Stimulated activated CD4-positive, alpha-beta T cell treated with anti-CD3 and anti-CD28 coated beads, Interleukin-4, amount 100 ng/mL, for 4 hours (primary cell): ENCODE measurements at regions not wholly inside any gene's neighbourhood (a gene's known extent, or its start where the extent isn't known, plus 50 kb on each side); places are given as distances from the start of the nearest gene placed in this dataset.
"Not testable (repeated sequence)": the region's sequence is repeated elsewhere in the genome, so short reads cannot be mapped to it uniquely, and the experiment has no call there.

Experiments used
- DNase-seq, 2 experiments: peaks; one replicate each; pipeline ENCODE4 v3.0.0-alpha.2; 2020

DNA sequence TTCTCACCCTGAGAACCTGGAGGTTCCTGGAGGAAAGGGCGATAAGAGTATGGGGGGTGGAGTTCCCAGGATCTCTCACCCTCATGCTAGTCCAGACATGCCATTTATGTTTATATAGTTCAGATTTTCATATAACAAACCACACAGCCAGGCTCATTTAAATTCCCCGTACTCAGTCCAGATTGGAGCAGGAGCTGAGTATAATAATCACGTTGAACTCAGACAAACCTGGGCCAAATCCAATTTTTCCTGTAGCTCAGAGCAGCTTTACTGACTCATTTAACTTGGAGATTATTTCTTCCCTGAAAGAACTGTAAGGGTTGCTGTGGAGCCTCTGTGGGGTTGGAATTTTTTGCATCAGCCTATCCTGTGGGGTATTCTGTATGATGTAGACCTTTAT is 660.8 kb downstream of the TMEM121 start:
- DNase-seq: no peak

DNA sequence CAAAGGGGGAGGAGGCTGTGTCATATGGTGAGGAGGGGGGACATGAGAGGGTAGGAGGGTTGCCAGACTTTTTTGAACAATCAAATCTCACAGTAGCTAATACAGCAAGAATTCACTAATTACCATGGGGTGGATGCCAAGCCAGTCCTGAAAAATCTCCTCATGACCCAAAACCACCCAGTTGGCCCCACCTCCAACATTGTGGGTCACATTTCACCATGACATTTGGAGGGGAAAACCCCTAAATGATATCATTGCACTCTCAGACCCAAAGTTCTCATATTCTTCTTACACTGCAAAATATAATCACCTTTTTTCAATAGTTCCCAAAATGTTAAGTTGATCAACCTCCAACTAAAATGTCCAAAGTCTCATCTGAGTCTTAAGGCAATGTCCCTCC is 666.3 kb downstream of the TMEM121 start:
- not testable (repeated sequence) for DNase-seq

DNA sequence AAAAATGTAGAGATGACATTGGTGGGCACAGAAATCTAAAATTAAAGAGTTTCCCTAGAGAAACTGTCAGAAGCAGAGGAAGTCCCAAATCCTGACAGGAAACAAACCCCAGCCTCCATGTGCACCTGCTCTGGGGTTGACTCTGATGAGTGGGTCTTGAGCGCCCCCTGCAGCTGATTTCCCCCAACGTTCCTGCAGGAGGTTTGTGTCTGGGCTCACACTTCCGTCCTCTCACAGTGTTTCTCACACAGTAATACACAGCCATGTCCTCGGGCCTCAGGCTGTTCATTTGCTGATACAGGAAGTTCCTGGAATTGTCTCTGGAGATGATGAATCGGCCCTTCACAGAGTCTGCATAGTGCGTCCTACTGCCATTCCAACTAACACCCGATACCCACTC is 670.1 kb downstream of the TMEM121 start:
- DNase-seq: peak; percentile 45 to 64

DNA sequence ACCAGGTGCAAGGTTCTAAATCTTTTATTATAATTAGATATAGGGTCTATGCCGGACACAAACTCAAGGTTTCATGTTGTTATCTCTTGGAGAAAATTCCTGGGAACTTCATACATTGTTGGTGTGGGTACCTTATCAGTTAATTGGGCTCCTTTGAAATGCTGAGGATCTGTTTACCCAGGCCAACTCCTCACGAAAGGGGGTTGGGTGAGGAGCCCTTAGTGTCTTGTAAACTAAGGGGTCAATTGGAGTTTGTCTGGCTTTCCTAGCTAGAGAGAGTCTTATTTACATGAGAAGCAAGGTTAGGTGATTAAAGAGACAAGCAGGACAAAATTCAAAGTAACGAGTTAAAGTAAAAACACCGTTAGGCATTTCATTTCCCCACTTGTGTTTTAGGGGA is 670.9 kb downstream of the TMEM121 start:
- not testable (repeated sequence) for DNase-seq

- no peak for DNase-seq
These were observed 672.7 kb downstream of the TMEM121 start for GRCh38 chr14:106199097-106199496.

DNA sequence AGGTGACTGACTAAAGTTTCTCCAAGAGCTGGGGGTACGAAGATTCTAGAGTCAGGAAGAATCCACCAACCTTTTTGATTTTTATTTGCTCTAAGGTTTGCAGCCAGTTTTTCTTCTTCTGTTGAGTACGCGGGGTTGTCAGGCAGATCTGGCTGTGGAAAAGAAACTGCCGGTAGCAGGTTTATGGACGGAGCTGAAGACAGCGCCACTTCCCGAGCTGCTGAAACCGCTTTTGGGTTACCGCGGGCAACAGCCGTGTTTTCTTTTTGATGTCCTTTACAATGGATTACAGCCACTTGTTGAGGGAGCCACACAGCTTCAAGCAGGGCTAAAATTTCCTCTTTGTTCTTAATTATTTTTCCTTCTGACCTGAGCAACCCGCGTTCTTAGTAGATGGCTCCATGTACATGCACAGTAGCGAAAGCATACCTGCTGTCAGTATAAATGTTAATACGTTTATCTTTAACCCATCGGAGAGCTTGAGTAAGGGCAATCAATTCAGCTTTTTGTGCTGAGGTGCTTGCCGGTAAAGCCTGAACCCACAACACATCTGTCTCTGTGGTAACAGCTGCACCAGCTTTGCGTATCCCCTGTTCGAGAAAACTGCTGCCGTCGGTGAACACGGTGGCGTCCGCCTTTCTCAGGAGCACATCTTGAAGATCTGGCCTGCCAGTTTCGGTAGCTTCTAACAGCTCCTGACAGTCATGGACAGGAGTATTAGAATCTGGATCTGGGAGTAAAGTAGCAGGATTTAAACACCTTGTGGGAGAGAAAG is 674.3 kb downstream of the TMEM121 start:
- DNase-seq: no peak

GRCh38 chr14:106201376-106201775 is 675.0 kb downstream of the TMEM121 start:
- DNase-seq: no peak

GRCh38 chr14:106203438-106203837 is 677.1 kb downstream of the TMEM121 start:
- DNase-seq: no peak

DNA sequence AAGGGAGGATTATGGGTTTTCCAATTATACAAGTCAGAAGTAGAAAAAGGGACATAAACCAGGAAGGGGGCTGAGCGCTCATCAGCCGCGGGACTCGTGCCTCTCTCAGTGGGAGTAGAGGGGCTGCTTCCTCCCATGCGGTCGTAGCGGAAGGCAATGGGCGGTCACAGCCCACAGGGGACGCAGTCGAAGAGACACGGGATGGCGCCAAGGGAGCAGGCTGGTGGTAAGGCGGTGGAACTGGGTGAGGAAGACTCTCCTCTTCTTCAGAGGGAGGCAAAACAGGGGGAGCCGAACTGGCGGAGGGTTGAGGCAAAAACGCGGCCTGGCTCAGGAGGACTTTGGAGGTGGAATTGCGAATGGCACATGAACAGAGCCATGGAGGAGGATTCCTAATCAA is 677.7 kb downstream of the TMEM121 start:
- no peak for DNase-seq

DNA sequence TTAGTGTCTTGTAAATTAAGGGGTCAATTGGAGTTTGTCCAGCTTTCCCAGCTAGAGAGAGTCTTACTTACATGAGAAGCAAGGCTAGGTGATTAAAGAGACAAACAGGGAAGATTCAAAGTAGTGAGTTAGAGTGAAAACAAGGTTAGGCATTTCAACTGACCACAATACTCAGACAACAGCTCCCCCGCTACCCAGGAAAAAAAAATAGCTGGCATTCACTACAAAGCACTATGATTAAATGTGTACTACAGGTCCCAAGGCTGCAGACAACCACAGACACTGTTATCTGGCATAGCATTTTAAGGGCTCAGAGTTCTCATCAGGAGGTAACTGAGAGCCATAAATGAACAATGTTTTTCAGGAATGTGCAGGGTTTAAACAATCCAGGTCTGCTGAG is 680.9 kb downstream of the TMEM121 start:
- no peak for DNase-seq

- no peak for DNase-seq
These were observed 682.4 kb downstream of the TMEM121 start for GRCh38 chr14:106208794-106209193.

DNA sequence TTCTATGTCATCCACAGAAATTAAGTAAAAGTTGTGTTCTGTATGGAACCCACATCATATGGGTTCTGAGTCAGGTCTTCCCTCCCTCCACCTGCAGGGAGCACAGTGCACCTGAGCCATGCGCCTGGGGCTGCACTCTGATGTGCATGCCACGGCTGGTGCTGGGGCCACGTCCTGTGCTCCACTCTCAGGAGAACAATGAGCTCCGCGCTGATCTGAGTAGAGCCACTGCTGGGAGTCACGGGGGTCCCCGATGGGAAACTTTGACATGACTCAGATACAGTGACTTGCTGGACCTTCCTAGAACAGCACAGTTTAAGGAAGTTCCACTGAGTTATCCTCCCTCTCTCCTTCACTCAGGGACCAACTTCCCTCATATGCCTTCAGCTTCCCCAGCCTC is 683.4 kb downstream of the TMEM121 start:
- peak; percentile 12 to 48 for DNase-seq

- DNase-seq: peak in 1 of 2 experiments; percentile 15
These were observed 684.3 kb downstream of the TMEM121 start for GRCh38 chr14:106210650-106211049.

- DNase-seq: no peak
These were observed 685.0 kb downstream of the TMEM121 start for GRCh38 chr14:106211334-106211900.

GRCh38 chr14:106215229-106215628 is 688.8 kb downstream of the TMEM121 start:
- DNase-seq: no peak

DNA sequence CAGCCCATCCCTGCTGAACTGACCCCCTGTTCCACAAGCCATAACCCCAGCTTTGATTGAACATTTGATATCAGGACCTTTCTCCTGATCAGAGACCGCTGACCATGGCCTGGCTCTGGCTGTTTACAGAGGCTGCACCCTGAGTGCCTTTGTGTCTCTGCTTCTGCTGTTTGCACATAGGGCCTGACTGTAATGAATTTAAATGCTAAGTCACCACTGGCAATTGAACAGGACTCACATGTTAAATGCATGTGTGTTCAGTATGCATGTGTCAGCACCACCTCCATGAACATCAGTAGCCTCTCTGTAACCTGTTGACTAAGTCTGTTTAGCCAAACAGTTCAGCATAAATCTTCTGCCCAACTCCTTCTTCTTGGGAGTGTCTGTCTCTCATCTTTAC is 690.3 kb downstream of the TMEM121 start:
- no peak for DNase-seq

DNA sequence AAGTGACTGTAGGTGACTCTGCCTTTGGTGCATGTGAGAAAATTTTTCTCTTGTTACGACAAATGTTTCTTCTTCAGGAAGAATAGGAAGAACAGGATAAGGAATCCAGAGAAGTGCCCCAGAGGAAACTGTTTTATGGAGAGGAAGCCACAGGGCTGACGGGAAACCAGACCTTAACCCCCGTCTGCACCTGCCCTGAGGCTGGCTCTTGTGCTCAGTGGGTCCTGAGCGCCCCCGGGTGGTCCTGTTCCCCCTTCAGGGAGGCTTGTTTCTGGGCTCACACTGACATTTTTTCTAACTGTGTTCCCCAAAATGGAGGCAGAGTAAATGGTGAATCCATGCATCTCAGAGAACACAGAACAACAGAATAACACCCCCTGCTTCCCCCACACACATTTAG is 691.8 kb downstream of the TMEM121 start:
- DNase-seq: no peak

DNA sequence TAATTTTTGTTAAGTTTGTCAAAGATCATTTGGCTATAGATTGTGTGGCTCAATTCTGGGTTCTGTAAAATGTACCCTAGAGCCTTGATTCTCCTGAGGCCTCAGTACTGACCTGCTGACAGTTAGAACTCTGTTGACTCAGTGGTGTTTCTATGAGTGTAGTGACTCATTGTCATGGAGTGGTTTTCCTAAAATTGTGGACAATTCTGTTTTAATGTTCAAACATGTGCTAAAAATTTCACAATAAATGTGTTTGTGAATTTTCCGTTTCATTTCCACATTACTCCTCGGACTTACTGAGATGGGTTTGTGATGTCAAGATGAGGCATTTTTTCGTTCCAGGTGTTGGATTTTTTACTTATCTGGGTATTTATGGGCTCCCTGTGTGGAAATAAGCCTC is 695.9 kb downstream of the TMEM121 start:
- no peak for DNase-seq

DNA sequence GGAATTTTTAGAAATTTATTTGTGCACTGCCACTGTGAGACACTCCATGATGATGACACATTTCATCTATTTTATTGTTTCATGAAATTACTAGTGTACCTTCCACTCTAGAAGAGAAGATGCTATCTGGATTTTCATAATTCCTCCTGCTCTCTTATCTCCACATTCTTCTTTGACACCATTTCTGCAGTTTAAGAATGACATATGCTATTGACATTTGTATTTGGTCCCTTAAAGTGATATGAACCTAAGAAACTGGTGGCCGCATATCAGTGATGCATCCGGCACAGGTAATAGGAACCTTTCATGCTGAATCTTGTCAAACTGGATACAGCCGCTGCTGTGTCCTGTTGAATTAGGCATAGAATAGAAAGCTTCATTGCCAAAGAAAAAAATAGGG is 696.3 kb downstream of the TMEM121 start:
- no peak for DNase-seq

- DNase-seq: no peak
These were observed 701.4 kb downstream of the TMEM121 start for GRCh38 chr14:106227793-106228192.

DNA sequence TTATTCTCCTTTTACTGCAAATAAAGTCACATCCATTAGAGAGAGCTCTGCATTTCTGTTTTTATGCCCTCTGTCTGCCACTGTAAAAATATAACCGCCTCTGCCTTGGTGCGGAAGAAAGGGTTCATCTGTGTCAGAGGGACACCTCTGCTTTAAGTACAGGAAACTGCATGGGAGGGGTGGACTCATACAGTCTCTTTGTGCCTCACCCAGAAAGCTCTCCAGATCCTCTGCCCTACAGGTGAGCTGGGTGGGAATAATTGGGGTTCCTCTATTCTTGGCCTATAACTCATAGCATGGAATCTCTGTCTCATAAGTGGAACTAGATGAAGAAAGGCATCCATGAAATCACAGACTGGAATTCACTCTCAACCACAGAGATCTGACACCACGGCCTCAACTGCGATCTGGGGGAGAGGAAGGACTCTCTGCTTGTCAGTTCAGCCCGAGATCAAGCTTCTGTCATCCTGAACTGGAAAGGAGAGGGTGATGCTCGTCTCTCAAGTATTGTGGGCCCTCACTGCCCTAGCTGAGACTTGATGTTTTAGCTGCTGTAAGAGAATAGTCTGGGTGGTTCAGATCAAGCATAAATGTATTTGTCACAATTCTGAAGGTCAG is 702.3 kb downstream of the TMEM121 start:
- peak in 1 of 2 experiments; percentile 64 for DNase-seq

GRCh38 chr14:106230071-106230470 is 703.7 kb downstream of the TMEM121 start:
- no peak for DNase-seq

- not testable (repeated sequence) for DNase-seq
These were observed 706.8 kb downstream of the TMEM121 start for GRCh38 chr14:106233191-106233590.

DNA sequence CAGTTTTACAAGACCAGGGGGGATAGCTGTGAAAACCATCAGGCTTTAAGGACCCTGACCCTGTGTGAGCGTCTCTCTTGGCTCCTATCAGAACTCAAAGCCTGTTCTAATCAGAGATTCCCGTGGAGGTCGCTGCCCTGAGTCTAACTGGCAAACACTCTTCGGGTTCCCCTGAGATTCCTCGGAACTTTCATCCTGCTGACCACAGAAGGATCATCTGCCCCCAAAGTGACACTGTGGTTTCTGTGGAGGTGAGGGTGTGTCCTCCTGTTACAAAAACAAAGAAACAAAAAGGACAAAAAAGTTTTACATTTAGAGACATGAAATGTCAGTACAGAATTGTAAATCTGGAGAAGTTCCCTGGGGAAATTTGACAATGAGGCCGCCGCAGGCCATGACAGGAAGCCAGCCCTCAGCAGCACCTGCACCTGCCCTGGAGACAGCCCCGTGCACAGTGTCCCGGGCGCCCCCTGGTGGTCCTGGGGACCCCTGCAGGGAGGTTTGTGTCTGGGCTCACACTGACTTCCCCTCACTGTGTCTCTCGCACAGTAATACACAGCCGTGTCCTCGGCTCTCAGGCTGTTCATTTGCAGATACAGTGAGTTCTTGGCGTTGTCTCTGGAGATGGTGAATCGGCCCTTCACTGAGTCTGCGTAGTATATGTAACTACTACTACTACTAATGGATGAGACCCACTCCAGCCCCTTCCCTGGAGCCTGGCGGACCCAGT is 708.3 kb downstream of the TMEM121 start:
- DNase-seq: peak in 1 of 2 experiments; percentile 14
